ENCODE measurements at regions not wholly inside any gene's neighbourhood (a gene's known extent, or its start where the extent isn't known, plus 50 kb on each side); places are given as distances from the start of the nearest gene placed in this dataset.
A peak's percentile ranks its signal among the peaks of the same experiment; 100 is the strongest.

DNA sequence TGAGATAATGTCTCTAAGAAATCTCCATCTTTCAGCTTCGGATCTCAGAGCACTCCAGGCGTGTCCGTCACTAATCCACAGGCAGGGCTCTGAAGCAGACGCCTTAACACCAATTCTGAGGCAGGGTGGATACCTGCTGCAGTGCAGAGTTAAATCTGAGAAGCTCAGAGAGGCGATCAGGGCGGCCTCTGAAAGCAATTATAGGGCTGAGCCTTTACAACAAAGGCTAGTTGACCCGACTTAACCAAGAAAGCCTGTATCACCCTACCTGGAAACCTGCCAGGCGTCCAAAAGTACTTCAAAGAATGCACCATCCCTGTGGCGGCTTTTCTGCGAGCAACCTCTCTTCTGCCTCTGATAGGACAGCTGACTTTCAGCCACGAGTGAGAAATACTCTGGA is 134.8 kb upstream of the MSX2 start:
- no peaks in the 10 kb centered on the region for H3K9me3 ChIP-seq (ENCODE audit: insufficient read depth in 2 of 2, low read depth in 1 of 2, low read length in 1 of 2)
- H4K91ac ChIP-seq (replicated peaks; ENCODE audit: insufficient read length, low read length), result no peak overlapping the region
- no peak overlapping the region for H3K27ac ChIP-seq (ENCODE audit: low read depth, low read length)
- no peak overlapping the region for H2AK5ac ChIP-seq (ENCODE audit: low read depth, low read length)
- H3K79me1 ChIP-seq (ENCODE audit: low read depth, low read length), result no peaks in the 10 kb centered on the region
- no peak overlapping the region for H3K18ac ChIP-seq (ENCODE audit: extremely low read depth, low read length)
- no peaks in the 10 kb centered on the region for H3K27me3 ChIP-seq (replicated peaks in 1 of 4; ENCODE audit: control insufficient read depth in 3 of 4, extremely low read depth in 1 of 4, insufficient read depth in 3 of 4, low read length in 3 of 4)
- no peak overlapping the region for H3K9ac ChIP-seq (replicated peaks in 1 of 4; ENCODE audit: extremely low read depth in 1 of 4, low read depth in 3 of 4, low read length in 3 of 4)
- no peak overlapping the region for H2BK15ac ChIP-seq (ENCODE audit: low read length)
- H3K36me3 ChIP-seq (ENCODE audit: control insufficient read depth in 2 of 4, insufficient read depth in 4 of 4, low read length in 3 of 4), result no peaks in the 10 kb centered on the region
- H3K23me2 ChIP-seq (ENCODE audit: low read depth, low read length), result no peaks in the 10 kb centered on the region
- peak overlapping the region; percentile 41; the same call in 1 of the 2 replicates for H2BK20ac ChIP-seq (ENCODE audit: low read length)
- no peaks in the 10 kb centered on the region for H3K4me1 ChIP-seq (replicated peaks in 1 of 4; ENCODE audit: control insufficient read depth in 3 of 4, insufficient read depth in 4 of 4, low read length in 3 of 4)
- no peak overlapping the region for H3K4ac ChIP-seq (replicated peaks; ENCODE audit: insufficient read length, low read depth, low read length)
- no peak overlapping the region for H2AFZ ChIP-seq (ENCODE audit: low read length)
- no peak for DNase-seq (ENCODE audit: low read depth in 1 of 2, low spot score in 2 of 2)
- WGBS, 2 experiments (ENCODE audit: extremely low coverage in 1 of 2, insufficient coverage in 1 of 2, insufficient read length in 1 of 2, insufficient replicate concordance in 2 of 2, low coverage in 1 of 2, low lambda C conversion rate in 2 of 2, missing lambda C conversion rate in 1 of 2), result 85% methylated on average over 11 of the region's 11 CpGs; no CpG with 5 or more reads in 1 of the 2 experiments
- POLR2A ChIA-PET (ENCODE audit: partially characterized antibody), result no interaction called here
- CTCF ChIA-PET (ENCODE audit: partially characterized antibody), result interaction anchor here (0.8 to 1.8 kb wide), 3 partner anchors 10 to 15 kb away, joined by 3 to 5 read pairs (median 3); no protein-coding TSS in a partner anchor
- H3K14ac ChIP-seq (ENCODE audit: insufficient read length), result no peak overlapping the region
- no peak overlapping the region for H3K23ac ChIP-seq (ENCODE audit: insufficient read length)
- no peak overlapping the region for H3K4me2 ChIP-seq (ENCODE audit: insufficient read depth in 1 of 2, low read depth in 2 of 2, low read length in 2 of 2)
- FAIRE-seq, result no peak
- no peak for TF ChIP-seq JUN (IDR thresholded peaks at IDR 0.05; ENCODE audit: low read depth, low read length)
- TF ChIP-seq HDAC6 (IDR thresholded peaks at IDR 0.05; ENCODE audit: low read depth, low read length), result no peak
- TF ChIP-seq NANOG (IDR thresholded peaks at IDR 0.05; ENCODE audit: insufficient read depth, low read depth, low read length, poor library complexity, severe bottlenecking), result no peak
- no peak for TF ChIP-seq RNF2 (IDR thresholded peaks at IDR 0.05; ENCODE audit: borderline replicate concordance, low read depth, low read length, missing control alignments, poor library complexity, severe bottlenecking)
- no peak for TF ChIP-seq RAD21 (IDR thresholded peaks at IDR 0.05 in 1 of 2, conservative IDR thresholded peaks at IDR 0.05 in 1 of 2; ENCODE audit: low read depth in 2 of 2, low read length in 2 of 2)
- TF ChIP-seq GTF2F1 (IDR thresholded peaks at IDR 0.05; ENCODE audit: borderline replicate concordance, low read depth, low read length), result no peak
- TF ChIP-seq, protein P1, sequence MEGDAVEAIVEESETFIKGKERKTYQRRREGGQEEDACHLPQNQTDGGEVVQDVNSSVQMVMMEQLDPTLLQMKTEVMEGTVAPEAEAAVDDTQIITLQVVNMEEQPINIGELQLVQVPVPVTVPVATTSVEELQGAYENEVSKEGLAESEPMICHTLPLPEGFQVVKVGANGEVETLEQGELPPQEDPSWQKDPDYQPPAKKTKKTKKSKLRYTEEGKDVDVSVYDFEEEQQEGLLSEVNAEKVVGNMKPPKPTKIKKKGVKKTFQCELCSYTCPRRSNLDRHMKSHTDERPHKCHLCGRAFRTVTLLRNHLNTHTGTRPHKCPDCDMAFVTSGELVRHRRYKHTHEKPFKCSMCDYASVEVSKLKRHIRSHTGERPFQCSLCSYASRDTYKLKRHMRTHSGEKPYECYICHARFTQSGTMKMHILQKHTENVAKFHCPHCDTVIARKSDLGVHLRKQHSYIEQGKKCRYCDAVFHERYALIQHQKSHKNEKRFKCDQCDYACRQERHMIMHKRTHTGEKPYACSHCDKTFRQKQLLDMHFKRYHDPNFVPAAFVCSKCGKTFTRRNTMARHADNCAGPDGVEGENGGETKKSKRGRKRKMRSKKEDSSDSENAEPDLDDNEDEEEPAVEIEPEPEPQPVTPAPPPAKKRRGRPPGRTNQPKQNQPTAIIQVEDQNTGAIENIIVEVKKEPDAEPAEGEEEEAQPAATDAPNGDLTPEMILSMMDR (IDR thresholded peaks at IDR 0.05; ENCODE audit: control extremely low read depth in 1 of 3, insufficient read depth in 1 of 3, low read depth in 1 of 3, low read length in 3 of 3), result no peak
- H2BK12ac ChIP-seq (ENCODE audit: low read depth, low read length), result no peak overlapping the region
- no peak overlapping the region for H4K5ac ChIP-seq (ENCODE audit: insufficient read length, low read depth, low read length)
- H3K56ac ChIP-seq (replicated peaks; ENCODE audit: insufficient read length, low read depth, low read length), result no peak overlapping the region
- no peak overlapping the region for H2BK120ac ChIP-seq (replicated peaks; ENCODE audit: low read depth, low read length)
- no peak overlapping the region for H3K4me3 ChIP-seq (ENCODE audit: extremely low read depth in 1 of 4, insufficient read depth in 2 of 4, low read depth in 3 of 4, low read length in 4 of 4)
- H4K8ac ChIP-seq (ENCODE audit: extremely low read depth, insufficient read depth, low read length), result no peak overlapping the region
- H4K20me1 ChIP-seq (replicated peaks in 1 of 2; ENCODE audit: control insufficient read depth in 1 of 2, insufficient read depth in 2 of 2, low read length in 2 of 2), result no peaks in the 10 kb centered on the region
- H2BK5ac ChIP-seq (ENCODE audit: low read depth, low read length), result no peak overlapping the region
- H3K79me2 ChIP-seq (ENCODE audit: control insufficient read depth in 1 of 2, insufficient read depth in 2 of 2, low read length in 2 of 2), result no peaks in the 10 kb centered on the region
